HCT116 (cell line): ENCODE measurements at regions not wholly inside any gene's neighbourhood (a gene's known extent, or its start where the extent isn't known, plus 50 kb on each side); places are given as distances from the start of the nearest gene placed in this dataset.

Experiments
- ATAC-seq: fragments of 200-7000 bp; cut with Tn5 transposase; 2 replicates; pipeline ENCODE4 v1.9.1; 2020; ENCODE audit warnings: mild to moderate bottlenecking, moderate library complexity
- BruUV-seq: library from RNA; stranded (reverse); fragments of 400-500 nt; replicated peaks from 2 replicates; lab custom pipeline; 2021; lab: Mats Ljungman, UMichigan
- CTCF ChIA-PET: fragments of 300-600 bp; sonication (Branson Sonifier 250); formaldehyde crosslinking; loops from one replicate; lab custom pipeline; 2021; ENCODE audit warnings: antibody characterized with exemption; lab: Charles Lee
- POLR2A ChIA-PET: fragments of 300-600, 350-600 bp; sonication (Branson Sonifier 250); formaldehyde crosslinking; loops from one replicate; lab custom pipeline; 2021; ENCODE audit warnings: antibody characterized with exemption; lab: Charles Lee
- RAD21 ChIA-PET, 2 experiments: fragments of 300-600 bp; sonication (Branson Sonifier 250); formaldehyde crosslinking; loops; one replicate each; lab custom pipeline; 2023; ENCODE audit warnings: low total read pairs in 2 of 2; ENCODE audit not compliant: uncharacterized antibody in 2 of 2, unreplicated experiment in 2 of 2, low non-redundant PET in 1 of 2; lab: Charles Lee
- DNase-seq: peaks from one replicate; pipeline ENCODE4 v3.0.0-alpha.2; 2010; ENCODE audit warnings: low read depth, low spot score
- H2AFZ ChIP-seq: fragments of 200-600 bp; shearing (Covaris generic), sonication (generic); 2 replicates; pipeline ENCODE4 v1.6.1; 2017; ENCODE audit warnings: low read depth, mixed run types, mixed read lengths, antibody characterized with exemption, low read length; ENCODE audit not compliant: poor library complexity, severe bottlenecking
- H3K27ac ChIP-seq: 2 replicates; pipeline ENCODE4 v1.5.1; 2012; ENCODE audit warnings: low read depth, low read length
- H3K27me3 ChIP-seq: fragments of 200-600 bp; sonication (generic); 2 replicates; pipeline ENCODE4 v1.6.1; 2016; ENCODE audit warnings: mixed run types, low read length, mixed read lengths; ENCODE audit not compliant: insufficient read depth
- H3K36me3 ChIP-seq, 2 experiments: fragments of 200-500 bp in 1 of 2; fragments of 200-600 bp in 1 of 2; sonication (Bioruptor generic) in 1 of 2; sonication (generic) in 1 of 2; 2 replicates each; pipeline versions ENCODE4 v1.5.1 to v1.6.1; 2014 to 2016; ENCODE audit warnings: low read length in 2 of 2, inconsistent platforms in 1 of 2, mixed read lengths in 1 of 2, mixed run types in 1 of 2; ENCODE audit not compliant: insufficient read depth in 2 of 2, control insufficient read depth in 1 of 2
- H3K4me1 ChIP-seq, 2 experiments: fragments of 200-600 bp in 1 of 2; sonication (generic) in 1 of 2; 2 replicates each; pipeline versions ENCODE4 v1.5.1 to v1.6.1; 2012 to 2017; ENCODE audit warnings: low read length in 2 of 2, inconsistent platforms in 1 of 2, mild to moderate bottlenecking in 1 of 2, mixed read lengths in 1 of 2, mixed run types in 1 of 2, moderate library complexity in 1 of 2; ENCODE audit not compliant: insufficient read depth in 2 of 2, control insufficient read depth in 1 of 2
- H3K4me2 ChIP-seq: fragments of 200-600 bp; sonication (generic); 2 replicates; pipeline ENCODE4 v1.6.1; 2017; ENCODE audit warnings: mixed run types, low read length, mixed read lengths
- H3K4me3 ChIP-seq, 2 experiments: fragments of 200-600 bp in 1 of 2; sonication (generic) in 1 of 2; replicated peaks in 1 of 2; 2 replicates each; pipeline ENCODE4 v1.5.1; 2011 to 2016; ENCODE audit warnings: low read length in 2 of 2, control low read depth in 1 of 2, low read depth in 1 of 2, mild to moderate bottlenecking in 1 of 2, mixed read lengths in 1 of 2, mixed run types in 1 of 2
- H3K79me2 ChIP-seq: fragments of 200-600 bp; sonication (generic); 2 replicates; pipeline ENCODE4 v1.6.1; 2017; ENCODE audit warnings: mild to moderate bottlenecking, mixed run types, low read length, moderate library complexity, mixed read lengths; ENCODE audit not compliant: insufficient read depth
- H3K9ac ChIP-seq: fragments of 200-600 bp; sonication (generic); 2 replicates; pipeline ENCODE4 v1.6.1; 2016; ENCODE audit warnings: low read length, mixed read lengths
- H3K9me2 ChIP-seq: fragments of 200-600 bp; sonication (generic), shearing (Covaris generic); 2 replicates; pipeline ENCODE4 v1.6.1; 2017; ENCODE audit warnings: mixed run types, mild to moderate bottlenecking, moderate library complexity; ENCODE audit not compliant: insufficient read depth
- H3K9me3 ChIP-seq, 2 experiments: fragments of 200-500 bp in 1 of 2; fragments of 200-600 bp in 1 of 2; sonication (Bioruptor generic) in 1 of 2; sonication (generic) in 1 of 2; 2 replicates each; pipeline ENCODE4 v1.6.1; 2014 to 2017; ENCODE audit warnings: low read length in 2 of 2, mixed read lengths in 2 of 2, inconsistent platforms in 1 of 2, low read depth in 1 of 2, mild to moderate bottlenecking in 1 of 2, mixed run types in 1 of 2, moderate library complexity in 1 of 2; ENCODE audit not compliant: control insufficient read depth in 1 of 2, insufficient read depth in 1 of 2
- H4K20me1 ChIP-seq: fragments of 200-600 bp; sonication (generic), shearing (Covaris generic); 2 replicates; pipeline ENCODE4 v1.6.1; 2017; ENCODE audit warnings: mixed run types, mild to moderate bottlenecking, moderate library complexity; ENCODE audit not compliant: insufficient read depth
- ATF3 ChIP-seq: IDR thresholded peaks from 2 replicates; pipeline ENCODE4 v1.6.1; 2012
- CEBPB ChIP-seq: IDR thresholded peaks from 2 replicates; pipeline ENCODE4 v1.6.1; 2012; ENCODE audit warnings: low read depth
- CTCF ChIP-seq, 3 experiments: fragments of 200-600 bp in 1 of 3; sonication (generic) in 1 of 3; IDR thresholded peaks in 2 of 3; conservative IDR thresholded peaks in 1 of 3; 2 replicates each; pipeline ENCODE4 v1.5.1; 2012 to 2017; ENCODE audit warnings: low read depth in 2 of 3, low read length in 2 of 3, antibody characterized with exemption in 1 of 3, borderline replicate concordance in 1 of 3, control low read depth in 1 of 3, mild to moderate bottlenecking in 1 of 3, mixed read lengths in 1 of 3, mixed run types in 1 of 3, moderate library complexity in 1 of 3; ENCODE audit not compliant: insufficient read depth in 1 of 3
- ELF1 ChIP-seq: IDR thresholded peaks from 2 replicates; pipeline ENCODE4 v1.6.1; 2012; ENCODE audit warnings: low read depth, borderline replicate concordance
- EZH2 ChIP-seq: fragments of 200-600 bp; sonication (generic); IDR thresholded peaks from 2 replicates; pipeline ENCODE4 v1.6.1; 2017; ENCODE audit warnings: antibody characterized with exemption, mixed run types
- FOSL1 ChIP-seq: IDR thresholded peaks from 2 replicates; pipeline ENCODE4 v1.6.1; 2012; ENCODE audit warnings: low read depth
- REST ChIP-seq: IDR thresholded peaks from 2 replicates; pipeline ENCODE4 v1.6.1; 2012; ENCODE audit warnings: low read depth
- SIN3A ChIP-seq: IDR thresholded peaks from 2 replicates; pipeline ENCODE4 v1.6.1; 2012; ENCODE audit warnings: low read depth
- SP1 ChIP-seq: IDR thresholded peaks from 2 replicates; pipeline ENCODE4 v1.6.1; 2012; ENCODE audit warnings: low read depth
- YY1 ChIP-seq: IDR thresholded peaks from 2 replicates; pipeline ENCODE4 v1.6.1; 2011; ENCODE audit warnings: low read length, low read depth, moderate library complexity, mild to moderate bottlenecking; ENCODE audit not compliant: insufficient replicate concordance; ENCODE audit errors: extremely low read depth
- ZBTB33 ChIP-seq: IDR thresholded peaks from 2 replicates; pipeline ENCODE4 v1.6.1; 2011; ENCODE audit warnings: mild to moderate bottlenecking, low read length, moderate library complexity; ENCODE audit not compliant: insufficient replicate concordance; ENCODE audit errors: extremely low read depth
- ZFX ChIP-seq: fragments of 450-650 bp; IDR thresholded peaks from 2 replicates; pipeline ENCODE4 v1.6.1; 2017
- intact Hi-C: fragments of 100-400 bp; cut with micrococcal nuclease; formaldehyde crosslinking; loops from 2 replicates; pipeline ENCODE4 v1.10.0; 2022

- CTCF ChIA-PET: no interaction called here
- H4K20me1 ChIP-seq: no peaks in the 10 kb centered on the region
- H3K9ac ChIP-seq: no peak overlapping the region
- H3K9me2 ChIP-seq: no peaks in the 10 kb centered on the region
- H3K79me2 ChIP-seq: no peaks in the 10 kb centered on the region
- TF ChIP-seq CEBPB (no peak), ATF3 (no peak), FOSL1 (no peak), SIN3A (no peak), REST (no peak), SP1 (no peak), CTCF (IDR thresholded peaks at IDR 0.05 in 2 of 3, conservative IDR thresholded peaks at IDR 0.05 in 1 of 3; ENCODE audit: borderline replicate concordance in 1 of 3, insufficient read depth in 1 of 3, low read depth in 2 of 3, low read length in 2 of 3) (no peak), YY1 (no peak), ELF1 (no peak), ZFX (no peak), EZH2 (no peak), ZBTB33 (no peak)
- ATAC-seq (no peak), DNase-seq (no peak)
- intact Hi-C loops: loop anchor here (10.0 kb wide), 1 partner anchor 1445 kb away; no protein-coding TSS in a partner anchor
- H3K9me3 ChIP-seq: peaks cover 0 to 9% of the 10 kb centered on the region in 2 experiments; a peak in 2 of 4 replicates
- H3K27me3 ChIP-seq: no peaks in the 10 kb centered on the region
- RAD21 ChIA-PET: no interaction called here
- H3K27ac ChIP-seq: no peak overlapping the region
- POLR2A ChIA-PET: no interaction called here
- BruUV-seq: no TSS peak
- no peak overlapping the region for H3K4me2 ChIP-seq
- H2AFZ ChIP-seq: no peak overlapping the region
- H3K4me1 ChIP-seq: no peaks in the 10 kb centered on the region
- no peak overlapping the region for H3K4me3 ChIP-seq
- no peaks in the 10 kb centered on the region for H3K36me3 ChIP-seq
Observed at GRCh38 chr19:30780032-30780431, 407.8 kb downstream of the ZNF536 start.
